ENCODE measurements at regions not wholly inside any gene's neighbourhood (a gene's known extent, or its start where the extent isn't known, plus 50 kb on each side); places are given as distances from the start of the nearest gene placed in this dataset.

DNA sequence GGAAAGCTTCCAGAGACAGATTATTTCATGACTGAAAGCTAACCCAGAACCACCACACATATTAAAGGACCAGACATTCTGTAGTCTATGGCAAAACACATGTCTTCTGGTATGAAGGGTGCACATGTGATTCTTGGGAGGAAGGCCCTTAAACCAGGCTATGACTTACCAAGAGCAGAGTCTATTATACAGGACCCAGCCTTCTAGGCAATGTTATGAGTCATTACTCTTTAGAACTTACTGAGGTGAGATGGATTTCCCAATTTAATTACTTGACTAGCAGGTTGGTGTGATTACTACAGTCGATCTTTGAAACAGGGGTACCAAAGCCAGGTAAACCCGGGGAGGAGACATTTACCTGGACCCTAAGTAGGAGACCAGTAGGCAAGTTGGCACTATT lies 350.8 kb downstream of the TRIB2 start:
- TF ChIP-seq, protein P1, sequence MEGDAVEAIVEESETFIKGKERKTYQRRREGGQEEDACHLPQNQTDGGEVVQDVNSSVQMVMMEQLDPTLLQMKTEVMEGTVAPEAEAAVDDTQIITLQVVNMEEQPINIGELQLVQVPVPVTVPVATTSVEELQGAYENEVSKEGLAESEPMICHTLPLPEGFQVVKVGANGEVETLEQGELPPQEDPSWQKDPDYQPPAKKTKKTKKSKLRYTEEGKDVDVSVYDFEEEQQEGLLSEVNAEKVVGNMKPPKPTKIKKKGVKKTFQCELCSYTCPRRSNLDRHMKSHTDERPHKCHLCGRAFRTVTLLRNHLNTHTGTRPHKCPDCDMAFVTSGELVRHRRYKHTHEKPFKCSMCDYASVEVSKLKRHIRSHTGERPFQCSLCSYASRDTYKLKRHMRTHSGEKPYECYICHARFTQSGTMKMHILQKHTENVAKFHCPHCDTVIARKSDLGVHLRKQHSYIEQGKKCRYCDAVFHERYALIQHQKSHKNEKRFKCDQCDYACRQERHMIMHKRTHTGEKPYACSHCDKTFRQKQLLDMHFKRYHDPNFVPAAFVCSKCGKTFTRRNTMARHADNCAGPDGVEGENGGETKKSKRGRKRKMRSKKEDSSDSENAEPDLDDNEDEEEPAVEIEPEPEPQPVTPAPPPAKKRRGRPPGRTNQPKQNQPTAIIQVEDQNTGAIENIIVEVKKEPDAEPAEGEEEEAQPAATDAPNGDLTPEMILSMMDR (IDR thresholded peaks at IDR 0.05): no peak
- no peak for TF ChIP-seq POLR2A (IDR thresholded peaks at IDR 0.05)

Measured in right lobe of liver (tissue), 4 donors.